HepG2 (cell line): ENCODE measurements at regions not wholly inside any gene's neighbourhood (a gene's known extent, or its start where the extent isn't known, plus 50 kb on each side); places are given as distances from the start of the nearest gene placed in this dataset.

Experiments used
- ATAC-seq: fragments of 200-7000 bp; cut with Tn5 transposase; 3 replicates; pipeline ENCODE4 v1.9.1; 2020; ENCODE audit warnings: mild to moderate bottlenecking, moderate library complexity
- BruUV-seq: library from RNA; stranded (reverse); fragments of 400-500 nt; replicated peaks from 2 replicates; lab custom pipeline; 2021; lab: Mats Ljungman, UMichigan
- CTCF ChIA-PET: fragments of 300-600 bp; formaldehyde crosslinking; extraction: SDS; loops from one replicate; lab custom pipeline; 2021; ENCODE audit warnings: low total read pairs, inconsistent platforms, low intra/inter-chr PET ratio; lab: Yijun Ruan, JAX
- POLR2A ChIA-PET: fragments of 350-600 bp; sonication (Branson Sonifier 250); formaldehyde crosslinking; loops from one replicate; lab custom pipeline; 2020; ENCODE audit warnings: antibody characterized with exemption, inconsistent platforms; lab: Yijun Ruan, JAX
- DNase-seq: peaks from one replicate; pipeline ENCODE4 v3.0.0-alpha.2; 2015; ENCODE audit warnings: low spot score
- FAIRE-seq: peaks from 3 replicates; lab custom pipeline; 2011; peaks lifted over from hg19 to GRCh38; lab: Jason Lieb, UNC
- H2AFZ ChIP-seq: one replicate; pipeline ENCODE4 v1.6.1; 2011; ENCODE audit warnings: low read length, inconsistent platforms
- H3K27ac ChIP-seq: fragments of 300-600 bp; 3 replicates; pipeline ENCODE4 v1.8.0; 2011; ENCODE audit warnings: mixed run types, mild to moderate bottlenecking, mixed read lengths, low read length, inconsistent platforms; ENCODE audit not compliant: insufficient read depth; ENCODE audit errors: extremely low read length
- H3K27me3 ChIP-seq, 2 experiments: fragments of 200-600 bp in 1 of 2; 2 replicates in 1 of 2; 3 replicates in 1 of 2; pipeline versions ENCODE4 v1.6.0 to v1.8.0; 2011; ENCODE audit warnings: low read length in 2 of 2, mild to moderate bottlenecking in 2 of 2, moderate library complexity in 2 of 2, inconsistent platforms in 1 of 2; ENCODE audit not compliant: insufficient read depth in 2 of 2, control insufficient read depth in 1 of 2
- H3K36me3 ChIP-seq, 2 experiments: fragments of 200-600 bp in 1 of 2; replicated peaks in 1 of 2; 2 replicates in 1 of 2; 3 replicates in 1 of 2; pipeline versions ENCODE4 v1.5.1 to v1.8.0; 2011; ENCODE audit warnings: low read length in 2 of 2, inconsistent platforms in 1 of 2; ENCODE audit not compliant: insufficient read depth in 2 of 2, control insufficient read depth in 1 of 2
- H3K4me1 ChIP-seq: 2 replicates; pipeline ENCODE4 v1.5.1; 2012; ENCODE audit warnings: low read length, inconsistent platforms; ENCODE audit not compliant: insufficient read depth
- H3K4me2 ChIP-seq: 2 replicates; pipeline ENCODE4 v1.6.0; 2011; ENCODE audit warnings: low read depth, low read length, inconsistent platforms
- H3K4me3 ChIP-seq, 3 experiments: fragments of 200-600 bp in 1 of 3; sonication (generic), shearing (Covaris generic) in 1 of 3; replicated peaks in 1 of 3; 2 replicates each; pipeline ENCODE4 v1.5.1; 2011 to 2016; ENCODE audit warnings: low read length in 3 of 3, inconsistent platforms in 2 of 3, low read depth in 2 of 3, mild to moderate bottlenecking in 2 of 3, control low read depth in 1 of 3, mixed read lengths in 1 of 3; ENCODE audit not compliant: insufficient read depth in 1 of 3
- H3K79me2 ChIP-seq: one replicate; pipeline ENCODE4 v1.6.1; 2011; ENCODE audit warnings: low read length, inconsistent platforms; ENCODE audit not compliant: insufficient read depth
- H3K9ac ChIP-seq: 2 replicates; pipeline ENCODE4 v1.6.0; 2011; ENCODE audit warnings: mild to moderate bottlenecking, low read depth, low read length, inconsistent platforms; ENCODE audit not compliant: insufficient read depth
- H3K9me3 ChIP-seq: 2 replicates; pipeline ENCODE4 v1.5.1; 2012; ENCODE audit warnings: mild to moderate bottlenecking, low read length
- H4K20me1 ChIP-seq: 2 replicates; pipeline ENCODE4 v1.6.0; 2011; ENCODE audit warnings: inconsistent platforms, mild to moderate bottlenecking, low read length, moderate library complexity; ENCODE audit not compliant: insufficient read depth
- MXD4 ChIP-seq: IDR thresholded peaks from 2 replicates; pipeline ENCODE4 v1.6.1; 2016; ENCODE audit warnings: mild to moderate bottlenecking, missing biosample characterization, missing genetic modification reagents
- MYC ChIP-seq: sonication (generic); formaldehyde crosslinking; IDR thresholded peaks from 2 replicates; pipeline ENCODE4 v1.9.0; 2021; ENCODE audit warnings: missing genetic modification reagents, borderline replicate concordance
- RBM22 ChIP-seq: fragments of 200-400 bp; formaldehyde crosslinking; optimal IDR thresholded peaks from 2 replicates; pipeline ENCODE3; 2017; ENCODE audit warnings: mild to moderate bottlenecking, low read length, moderate library complexity
- ZNF260 ChIP-seq: sonication (generic); formaldehyde crosslinking; IDR thresholded peaks from 2 replicates; pipeline ENCODE4 v1.4.0; 2020; ENCODE audit warnings: missing genetic modification reagents, low read depth, mild to moderate bottlenecking, borderline replicate concordance
- ZNF329 ChIP-seq: sonication (generic); formaldehyde crosslinking; IDR thresholded peaks from 2 replicates; pipeline ENCODE4 v1.9.0; 2021; ENCODE audit warnings: low read depth, mild to moderate bottlenecking, missing genetic modification reagents
- WGBS: methylation state at CpG from one replicate; pipeline ENCODE4 v1.1.6; 2017; ENCODE audit warnings: low lambda C conversion rate; 5-methylcytosine and 5-hydroxymethylcytosine counted together
- in situ Hi-C: cut with HindIII; loops from 2 replicates; pipeline ENCODE4 v1.10.0; 2017; ENCODE audit warnings: low pct_unique_long_range_greater_than_20kb; ENCODE audit not compliant: extremely low pct_ligation_motif_present
- intact Hi-C: fragments of 100-400 bp; cut with micrococcal nuclease; formaldehyde crosslinking; loops from one replicate; pipeline ENCODE4 v1.10.0; 2022; ENCODE audit not compliant: unreplicated experiment
- TF ChIP-seq, protein P1 (sequence below): sonication (generic); formaldehyde crosslinking; IDR thresholded peaks from 2 replicates; pipeline ENCODE4 v1.4.0; 2020; ENCODE audit warnings: missing genetic modification reagents
- TF ChIP-seq, protein P2 (sequence below): sonication (generic); formaldehyde crosslinking; IDR thresholded peaks from 2 replicates; pipeline ENCODE4 v1.9.0; 2021; ENCODE audit warnings: missing genetic modification reagents, mild to moderate bottlenecking, borderline replicate concordance

DNA sequence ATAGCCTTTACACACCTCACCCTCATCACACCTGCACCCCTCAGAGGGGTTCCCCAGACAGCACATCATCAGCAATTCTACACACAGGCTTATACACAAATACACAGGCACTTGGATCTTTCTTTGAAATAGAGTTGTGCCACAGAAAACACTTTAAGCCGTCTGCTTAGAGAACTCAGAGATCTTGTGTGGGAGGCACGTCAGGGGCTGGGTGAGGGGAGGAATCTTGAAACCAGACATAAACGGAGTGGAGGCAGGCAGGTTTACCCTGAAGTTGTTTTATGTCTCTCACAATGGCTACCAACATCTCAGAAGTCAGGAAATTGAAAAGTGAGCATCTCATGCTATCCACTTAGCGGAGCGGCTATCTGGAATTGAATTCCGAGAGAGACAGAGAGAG, 151.9 kb upstream of the GJB5 start:
- BruUV-seq: no TSS peak
- H2AFZ ChIP-seq: no peak overlapping the region
- FAIRE-seq (no peak), DNase-seq (no peak)
- H3K9ac ChIP-seq: no peak overlapping the region
- in situ Hi-C loops (loop anchor here (10.0 kb wide), 1 partner anchor 488 kb away; no protein-coding TSS in a partner anchor), intact Hi-C loops (no loop called here)
- H3K4me3 ChIP-seq: no peak overlapping the region
- no peaks in the 10 kb centered on the region for H3K9me3 ChIP-seq
- H3K79me2 ChIP-seq: no peaks in the 10 kb centered on the region
- H3K4me1 ChIP-seq: no peaks in the 10 kb centered on the region
- no peaks in the 10 kb centered on the region for H4K20me1 ChIP-seq
- TF ChIP-seq, protein P1, sequence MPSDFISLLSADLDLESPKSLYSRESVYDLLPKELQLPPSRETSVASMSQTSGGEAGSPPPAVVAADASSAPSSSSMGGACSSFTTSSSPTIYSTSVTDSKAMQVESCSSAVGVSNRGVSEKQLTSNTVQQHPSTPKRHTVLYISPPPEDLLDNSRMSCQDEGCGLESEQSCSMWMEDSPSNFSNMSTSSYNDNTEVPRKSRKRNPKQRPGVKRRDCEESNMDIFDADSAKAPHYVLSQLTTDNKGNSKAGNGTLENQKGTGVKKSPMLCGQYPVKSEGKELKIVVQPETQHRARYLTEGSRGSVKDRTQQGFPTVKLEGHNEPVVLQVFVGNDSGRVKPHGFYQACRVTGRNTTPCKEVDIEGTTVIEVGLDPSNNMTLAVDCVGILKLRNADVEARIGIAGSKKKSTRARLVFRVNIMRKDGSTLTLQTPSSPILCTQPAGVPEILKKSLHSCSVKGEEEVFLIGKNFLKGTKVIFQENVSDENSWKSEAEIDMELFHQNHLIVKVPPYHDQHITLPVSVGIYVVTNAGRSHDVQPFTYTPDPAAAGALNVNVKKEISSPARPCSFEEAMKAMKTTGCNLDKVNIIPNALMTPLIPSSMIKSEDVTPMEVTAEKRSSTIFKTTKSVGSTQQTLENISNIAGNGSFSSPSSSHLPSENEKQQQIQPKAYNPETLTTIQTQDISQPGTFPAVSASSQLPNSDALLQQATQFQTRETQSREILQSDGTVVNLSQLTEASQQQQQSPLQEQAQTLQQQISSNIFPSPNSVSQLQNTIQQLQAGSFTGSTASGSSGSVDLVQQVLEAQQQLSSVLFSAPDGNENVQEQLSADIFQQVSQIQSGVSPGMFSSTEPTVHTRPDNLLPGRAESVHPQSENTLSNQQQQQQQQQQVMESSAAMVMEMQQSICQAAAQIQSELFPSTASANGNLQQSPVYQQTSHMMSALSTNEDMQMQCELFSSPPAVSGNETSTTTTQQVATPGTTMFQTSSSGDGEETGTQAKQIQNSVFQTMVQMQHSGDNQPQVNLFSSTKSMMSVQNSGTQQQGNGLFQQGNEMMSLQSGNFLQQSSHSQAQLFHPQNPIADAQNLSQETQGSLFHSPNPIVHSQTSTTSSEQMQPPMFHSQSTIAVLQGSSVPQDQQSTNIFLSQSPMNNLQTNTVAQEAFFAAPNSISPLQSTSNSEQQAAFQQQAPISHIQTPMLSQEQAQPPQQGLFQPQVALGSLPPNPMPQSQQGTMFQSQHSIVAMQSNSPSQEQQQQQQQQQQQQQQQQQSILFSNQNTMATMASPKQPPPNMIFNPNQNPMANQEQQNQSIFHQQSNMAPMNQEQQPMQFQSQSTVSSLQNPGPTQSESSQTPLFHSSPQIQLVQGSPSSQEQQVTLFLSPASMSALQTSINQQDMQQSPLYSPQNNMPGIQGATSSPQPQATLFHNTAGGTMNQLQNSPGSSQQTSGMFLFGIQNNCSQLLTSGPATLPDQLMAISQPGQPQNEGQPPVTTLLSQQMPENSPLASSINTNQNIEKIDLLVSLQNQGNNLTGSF (CRISPR knock-in tag): no peak
- TF ChIP-seq ZNF260 (CRISPR knock-in tag) (no peak), MYC (CRISPR knock-in tag) (no peak), MXD4 (CRISPR knock-in tag) (no peak), RBM22 (no peak), ZNF329 (CRISPR knock-in tag) (no peak)
- TF ChIP-seq, protein P2, sequence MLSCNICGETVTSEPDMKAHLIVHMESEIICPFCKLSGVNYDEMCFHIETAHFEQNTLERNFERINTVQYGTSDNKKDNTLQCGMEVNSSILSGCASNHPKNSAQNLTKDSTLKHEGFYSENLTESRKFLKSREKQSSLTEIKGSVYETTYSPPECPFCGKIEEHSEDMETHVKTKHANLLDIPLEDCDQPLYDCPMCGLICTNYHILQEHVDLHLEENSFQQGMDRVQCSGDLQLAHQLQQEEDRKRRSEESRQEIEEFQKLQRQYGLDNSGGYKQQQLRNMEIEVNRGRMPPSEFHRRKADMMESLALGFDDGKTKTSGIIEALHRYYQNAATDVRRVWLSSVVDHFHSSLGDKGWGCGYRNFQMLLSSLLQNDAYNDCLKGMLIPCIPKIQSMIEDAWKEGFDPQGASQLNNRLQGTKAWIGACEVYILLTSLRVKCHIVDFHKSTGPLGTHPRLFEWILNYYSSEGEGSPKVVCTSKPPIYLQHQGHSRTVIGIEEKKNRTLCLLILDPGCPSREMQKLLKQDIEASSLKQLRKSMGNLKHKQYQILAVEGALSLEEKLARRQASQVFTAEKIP: no peak
- TF ChIP-seq, all 625 proteins: peak for 0
- ChIA-PET CTCF (no interaction called here), POLR2A (no interaction called here)
- WGBS: 6% methylated on average over 6 of the region's 6 CpGs
- H3K27ac ChIP-seq: no peak overlapping the region
- no peaks in the 10 kb centered on the region for H3K27me3 ChIP-seq
- H3K36me3 ChIP-seq: no peaks in the 10 kb centered on the region
- no peak overlapping the region for H3K4me2 ChIP-seq
- ATAC-seq: no peak
